ENCODE measurements at regions not wholly inside any gene's neighbourhood (a gene's known extent, or its start where the extent isn't known, plus 50 kb on each side); places are given as distances from the start of the nearest gene placed in this dataset.

DNA sequence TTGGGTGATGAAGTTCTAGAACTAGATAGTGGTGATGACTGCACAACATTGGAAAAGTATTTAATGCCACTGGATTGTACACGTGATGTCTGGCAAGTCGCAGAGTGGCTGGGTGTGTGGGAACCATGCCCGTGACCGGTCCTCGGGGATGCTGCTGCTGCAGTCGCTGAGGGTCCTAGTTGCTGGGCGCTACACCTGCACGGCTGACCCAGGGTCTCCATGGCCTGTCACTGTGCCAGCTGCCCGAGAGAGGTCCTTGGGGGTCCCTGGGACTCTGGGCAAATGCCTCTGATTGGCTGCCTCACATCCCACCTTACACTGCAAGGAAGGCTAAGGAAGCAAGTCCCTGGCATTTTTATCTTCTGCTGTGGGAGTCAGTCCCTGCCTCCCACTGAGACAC, 109.1 kb upstream of the PABPC3 start:
- Histone ChIP-seq H3K36me3 (replicated peaks in 1 of 2; ENCODE audit: control insufficient read depth in 1 of 2, insufficient read depth in 2 of 2, low read length in 2 of 2) (no peaks in the 10 kb centered on the region), H3K4me2 (ENCODE audit: low read depth, low read length) (no peak overlapping the region), H4K20me1 (ENCODE audit: insufficient read depth, low read length) (no peaks in the 10 kb centered on the region), H3K9me3 (ENCODE audit: low read length) (no peaks in the 10 kb centered on the region), H3K79me2 (ENCODE audit: insufficient read depth, low read length) (no peaks in the 10 kb centered on the region), H3K4me3 (replicated peaks in 1 of 3; ENCODE audit: insufficient read depth in 1 of 3, low read depth in 2 of 3, low read length in 3 of 3) (no peak overlapping the region), H2AFZ (ENCODE audit: low read length) (no peak overlapping the region), H3K4me1 (ENCODE audit: insufficient read depth, low read length) (no peaks in the 10 kb centered on the region), H3K27ac (ENCODE audit: extremely low read length, insufficient read depth, low read length) (no peak overlapping the region), H3K27me3 (ENCODE audit: control insufficient read depth in 1 of 2, insufficient read depth in 2 of 2, low read length in 2 of 2) (peaks cover 2 to 42% of the 10 kb centered on the region in 2 experiments; a peak in 4 of 5 replicates), H3K9ac (ENCODE audit: insufficient read depth, low read depth, low read length) (no peak overlapping the region)
- no peak for FAIRE-seq
- DNase-seq (ENCODE audit: low spot score): no peak
- CTCF ChIA-PET (ENCODE audit: low intra/inter-chr PET ratio, low total read pairs): no interaction called here
- ATAC-seq: no peak
- in situ Hi-C loops (cut with HindIII; ENCODE audit: extremely low pct_ligation_motif_present, low pct_unique_long_range_greater_than_20kb) (no loop called here), intact Hi-C loops (cut with micrococcal nuclease; ENCODE audit: unreplicated experiment) (no loop called here)
- POLR2A ChIA-PET: no interaction called here
- no TSS peak for BruUV-seq (replicated peaks)
- no CpG with 5 or more reads among the region's 9 CpGs for WGBS (ENCODE audit: low lambda C conversion rate)
- TF ChIP-seq POLR2A (IDR thresholded peaks at IDR 0.05; ENCODE audit: insufficient read depth in 1 of 2, low read depth in 2 of 2, low read length in 2 of 2) (no peak), SRF (IDR thresholded peaks at IDR 0.05; ENCODE audit: low read depth, low read length) (no peak), TEAD3 (CRISPR knock-in tag; optimal IDR thresholded peaks at IDR 0.05; ENCODE audit: borderline replicate concordance) (no peak), ZBTB7A (CRISPR knock-in tag; IDR thresholded peaks at IDR 0.05) (no peak), ZMYM4 (CRISPR knock-in tag; IDR thresholded peaks at IDR 0.05) (no peak), ZNF33B (CRISPR knock-in tag; IDR thresholded peaks at IDR 0.05) (no peak), ZBTB21 (CRISPR knock-in tag; IDR thresholded peaks at IDR 0.05) (no peak), RBM39 (IDR thresholded peaks at IDR 0.05; ENCODE audit: low read depth, low read length, poor library complexity, severe bottlenecking) (no peak), ZNF550 (CRISPR knock-in tag; IDR thresholded peaks at IDR 0.05; ENCODE audit: borderline replicate concordance) (no peak), ARHGAP35 (CRISPR knock-in tag; IDR thresholded peaks at IDR 0.05; ENCODE audit: borderline replicate concordance) (no peak), ELF3 (CRISPR knock-in tag; IDR thresholded peaks at IDR 0.05) (no peak), GTF3A (CRISPR knock-in tag; conservative IDR thresholded peaks at IDR 0.05) (no peak)
- TF ChIP-seq, protein P1, sequence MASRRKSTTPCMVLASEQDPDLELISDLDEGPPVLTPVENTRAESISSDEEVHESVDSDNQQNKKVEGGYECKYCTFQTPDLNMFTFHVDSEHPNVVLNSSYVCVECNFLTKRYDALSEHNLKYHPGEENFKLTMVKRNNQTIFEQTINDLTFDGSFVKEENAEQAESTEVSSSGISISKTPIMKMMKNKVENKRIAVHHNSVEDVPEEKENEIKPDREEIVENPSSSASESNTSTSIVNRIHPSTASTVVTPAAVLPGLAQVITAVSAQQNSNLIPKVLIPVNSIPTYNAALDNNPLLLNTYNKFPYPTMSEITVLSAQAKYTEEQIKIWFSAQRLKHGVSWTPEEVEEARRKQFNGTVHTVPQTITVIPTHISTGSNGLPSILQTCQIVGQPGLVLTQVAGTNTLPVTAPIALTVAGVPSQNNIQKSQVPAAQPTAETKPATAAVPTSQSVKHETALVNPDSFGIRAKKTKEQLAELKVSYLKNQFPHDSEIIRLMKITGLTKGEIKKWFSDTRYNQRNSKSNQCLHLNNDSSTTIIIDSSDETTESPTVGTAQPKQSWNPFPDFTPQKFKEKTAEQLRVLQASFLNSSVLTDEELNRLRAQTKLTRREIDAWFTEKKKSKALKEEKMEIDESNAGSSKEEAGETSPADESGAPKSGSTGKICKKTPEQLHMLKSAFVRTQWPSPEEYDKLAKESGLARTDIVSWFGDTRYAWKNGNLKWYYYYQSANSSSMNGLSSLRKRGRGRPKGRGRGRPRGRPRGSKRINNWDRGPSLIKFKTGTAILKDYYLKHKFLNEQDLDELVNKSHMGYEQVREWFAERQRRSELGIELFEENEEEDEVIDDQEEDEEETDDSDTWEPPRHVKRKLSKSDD (CRISPR knock-in tag; IDR thresholded peaks at IDR 0.05; ENCODE audit: low read depth): no peak
- TF ChIP-seq, protein P2, sequence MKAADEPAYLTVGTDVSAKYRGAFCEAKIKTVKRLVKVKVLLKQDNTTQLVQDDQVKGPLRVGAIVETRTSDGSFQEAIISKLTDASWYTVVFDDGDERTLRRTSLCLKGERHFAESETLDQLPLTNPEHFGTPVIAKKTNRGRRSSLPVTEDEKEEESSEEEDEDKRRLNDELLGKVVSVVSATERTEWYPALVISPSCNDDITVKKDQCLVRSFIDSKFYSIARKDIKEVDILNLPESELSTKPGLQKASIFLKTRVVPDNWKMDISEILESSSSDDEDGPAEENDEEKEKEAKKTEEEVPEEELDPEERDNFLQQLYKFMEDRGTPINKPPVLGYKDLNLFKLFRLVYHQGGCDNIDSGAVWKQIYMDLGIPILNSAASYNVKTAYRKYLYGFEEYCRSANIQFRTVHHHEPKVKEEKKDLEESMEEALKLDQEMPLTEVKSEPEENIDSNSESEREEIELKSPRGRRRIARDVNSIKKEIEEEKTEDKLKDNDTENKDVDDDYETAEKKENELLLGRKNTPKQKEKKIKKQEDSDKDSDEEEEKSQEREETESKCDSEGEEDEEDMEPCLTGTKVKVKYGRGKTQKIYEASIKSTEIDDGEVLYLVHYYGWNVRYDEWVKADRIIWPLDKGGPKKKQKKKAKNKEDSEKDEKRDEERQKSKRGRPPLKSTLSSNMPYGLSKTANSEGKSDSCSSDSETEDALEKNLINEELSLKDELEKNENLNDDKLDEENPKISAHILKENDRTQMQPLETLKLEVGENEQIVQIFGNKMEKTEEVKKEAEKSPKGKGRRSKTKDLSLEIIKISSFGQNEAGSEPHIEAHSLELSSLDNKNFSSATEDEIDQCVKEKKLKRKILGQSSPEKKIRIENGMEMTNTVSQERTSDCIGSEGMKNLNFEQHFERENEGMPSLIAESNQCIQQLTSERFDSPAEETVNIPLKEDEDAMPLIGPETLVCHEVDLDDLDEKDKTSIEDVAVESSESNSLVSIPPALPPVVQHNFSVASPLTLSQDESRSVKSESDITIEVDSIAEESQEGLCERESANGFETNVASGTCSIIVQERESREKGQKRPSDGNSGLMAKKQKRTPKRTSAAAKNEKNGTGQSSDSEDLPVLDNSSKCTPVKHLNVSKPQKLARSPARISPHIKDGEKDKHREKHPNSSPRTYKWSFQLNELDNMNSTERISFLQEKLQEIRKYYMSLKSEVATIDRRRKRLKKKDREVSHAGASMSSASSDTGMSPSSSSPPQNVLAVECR (CRISPR knock-in tag; IDR thresholded peaks at IDR 0.05; ENCODE audit: borderline replicate concordance): no peak
- TF ChIP-seq, protein P3, sequence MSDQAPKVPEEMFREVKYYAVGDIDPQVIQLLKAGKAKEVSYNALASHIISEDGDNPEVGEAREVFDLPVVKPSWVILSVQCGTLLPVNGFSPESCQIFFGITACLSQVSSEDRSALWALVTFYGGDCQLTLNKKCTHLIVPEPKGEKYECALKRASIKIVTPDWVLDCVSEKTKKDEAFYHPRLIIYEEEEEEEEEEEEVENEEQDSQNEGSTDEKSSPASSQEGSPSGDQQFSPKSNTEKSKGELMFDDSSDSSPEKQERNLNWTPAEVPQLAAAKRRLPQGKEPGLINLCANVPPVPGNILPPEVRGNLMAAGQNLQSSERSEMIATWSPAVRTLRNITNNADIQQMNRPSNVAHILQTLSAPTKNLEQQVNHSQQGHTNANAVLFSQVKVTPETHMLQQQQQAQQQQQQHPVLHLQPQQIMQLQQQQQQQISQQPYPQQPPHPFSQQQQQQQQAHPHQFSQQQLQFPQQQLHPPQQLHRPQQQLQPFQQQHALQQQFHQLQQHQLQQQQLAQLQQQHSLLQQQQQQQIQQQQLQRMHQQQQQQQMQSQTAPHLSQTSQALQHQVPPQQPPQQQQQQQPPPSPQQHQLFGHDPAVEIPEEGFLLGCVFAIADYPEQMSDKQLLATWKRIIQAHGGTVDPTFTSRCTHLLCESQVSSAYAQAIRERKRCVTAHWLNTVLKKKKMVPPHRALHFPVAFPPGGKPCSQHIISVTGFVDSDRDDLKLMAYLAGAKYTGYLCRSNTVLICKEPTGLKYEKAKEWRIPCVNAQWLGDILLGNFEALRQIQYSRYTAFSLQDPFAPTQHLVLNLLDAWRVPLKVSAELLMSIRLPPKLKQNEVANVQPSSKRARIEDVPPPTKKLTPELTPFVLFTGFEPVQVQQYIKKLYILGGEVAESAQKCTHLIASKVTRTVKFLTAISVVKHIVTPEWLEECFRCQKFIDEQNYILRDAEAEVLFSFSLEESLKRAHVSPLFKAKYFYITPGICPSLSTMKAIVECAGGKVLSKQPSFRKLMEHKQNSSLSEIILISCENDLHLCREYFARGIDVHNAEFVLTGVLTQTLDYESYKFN (CRISPR knock-in tag; conservative IDR thresholded peaks at IDR 0.05): no peak
- TF ChIP-seq, protein P4, sequence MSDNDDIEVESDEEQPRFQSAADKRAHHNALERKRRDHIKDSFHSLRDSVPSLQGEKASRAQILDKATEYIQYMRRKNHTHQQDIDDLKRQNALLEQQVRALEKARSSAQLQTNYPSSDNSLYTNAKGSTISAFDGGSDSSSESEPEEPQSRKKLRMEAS (IDR thresholded peaks at IDR 0.05): no peak
